ENCODE measurements at regions not wholly inside any gene's neighbourhood (a gene's known extent, or its start where the extent isn't known, plus 50 kb on each side); places are given as distances from the start of the nearest gene placed in this dataset.
"Not testable (repeated sequence)": the region's sequence is repeated elsewhere in the genome, so short reads cannot be mapped to it uniquely, and the experiment has no call there.

DNA sequence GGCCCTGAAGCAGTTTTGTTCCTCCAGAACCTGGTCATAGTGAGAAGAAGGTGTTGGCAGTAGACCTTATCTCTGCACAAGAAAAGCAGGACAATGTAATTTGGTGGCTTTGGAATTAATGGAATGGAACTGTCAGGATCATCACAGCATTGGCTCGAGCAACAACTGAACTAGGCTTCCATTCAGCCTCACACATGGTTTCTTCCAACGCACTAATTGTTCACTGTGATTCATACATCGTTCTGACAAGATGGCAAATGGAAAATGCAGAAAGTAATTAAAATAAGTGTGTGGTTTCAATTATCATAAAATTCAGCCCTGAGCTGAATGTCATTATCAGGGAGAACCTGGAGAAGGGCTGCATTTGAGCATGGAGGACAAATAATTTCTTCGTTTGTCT is 80.6 kb downstream of the MFSD1 start:
- DNase-seq: no peak

DNA sequence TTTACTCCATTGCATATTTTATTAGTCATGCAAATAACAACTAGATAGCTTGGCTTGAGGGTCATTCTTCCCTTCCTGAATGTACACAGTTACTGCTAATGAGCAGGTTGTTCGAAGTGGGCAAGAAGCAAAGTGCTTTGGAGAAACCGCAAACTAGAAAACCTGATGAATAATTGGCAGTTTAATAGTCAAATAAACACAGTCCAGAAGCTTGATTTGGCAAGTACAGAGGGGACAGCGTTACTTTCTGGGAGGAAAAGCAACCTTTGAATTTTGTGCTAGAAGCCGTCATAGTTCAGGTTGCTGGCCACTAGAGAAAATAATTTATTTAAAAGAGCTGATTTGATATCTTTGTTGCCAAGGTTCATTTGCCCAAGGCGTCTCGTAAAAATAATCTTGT is 94.9 kb downstream of the MFSD1 start:
- no peak for DNase-seq

DNA sequence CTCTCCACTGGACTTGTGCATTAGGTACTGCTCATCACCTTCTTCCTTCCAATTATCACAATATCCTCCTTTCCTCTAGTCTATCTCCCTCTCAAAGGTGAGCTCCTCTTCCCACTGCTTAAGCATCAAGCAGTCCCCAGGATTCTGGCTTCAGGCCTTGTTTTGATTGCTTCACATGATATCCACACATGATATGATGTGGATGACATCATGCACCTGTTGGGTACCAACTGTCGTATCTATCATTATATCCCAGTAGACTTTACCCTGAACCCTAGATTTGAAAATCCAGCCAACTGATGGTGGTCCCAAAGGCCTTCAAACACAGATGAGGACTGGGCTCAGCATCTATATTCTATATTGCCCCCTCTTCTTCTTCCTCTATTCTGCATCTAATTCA is 104.9 kb downstream of the MFSD1 start:
- no peak for DNase-seq

DNA sequence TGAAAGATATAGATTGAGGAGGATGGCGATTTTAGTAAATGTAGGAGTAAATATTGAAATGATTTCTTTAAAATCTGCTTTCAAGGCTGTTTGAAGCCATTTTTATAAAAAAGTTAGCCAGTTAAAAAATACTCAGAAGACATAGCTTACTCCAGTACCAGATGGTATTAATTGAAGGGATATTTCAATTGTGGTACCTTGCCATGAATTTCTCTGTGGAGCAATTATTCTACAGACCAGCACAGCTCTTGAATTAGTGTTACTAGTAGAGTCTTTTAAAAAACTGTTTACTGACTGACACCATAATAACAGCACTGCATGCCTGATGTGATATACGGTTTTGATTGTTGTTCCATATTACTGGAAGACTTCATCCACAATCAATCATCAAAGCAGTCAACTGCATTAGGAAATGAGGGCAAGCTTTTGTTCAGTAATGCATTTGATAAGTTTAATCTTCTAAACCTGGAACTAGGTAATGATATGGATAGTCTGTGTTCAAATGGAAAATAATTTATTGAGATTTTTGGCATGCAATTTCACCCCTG is 106.4 kb downstream of the MFSD1 start:
- DNase-seq: no peak

- no peak for DNase-seq
Measured at GRCh38 chr3:158909870-158910269, 108.0 kb downstream of the MFSD1 start.

DNA sequence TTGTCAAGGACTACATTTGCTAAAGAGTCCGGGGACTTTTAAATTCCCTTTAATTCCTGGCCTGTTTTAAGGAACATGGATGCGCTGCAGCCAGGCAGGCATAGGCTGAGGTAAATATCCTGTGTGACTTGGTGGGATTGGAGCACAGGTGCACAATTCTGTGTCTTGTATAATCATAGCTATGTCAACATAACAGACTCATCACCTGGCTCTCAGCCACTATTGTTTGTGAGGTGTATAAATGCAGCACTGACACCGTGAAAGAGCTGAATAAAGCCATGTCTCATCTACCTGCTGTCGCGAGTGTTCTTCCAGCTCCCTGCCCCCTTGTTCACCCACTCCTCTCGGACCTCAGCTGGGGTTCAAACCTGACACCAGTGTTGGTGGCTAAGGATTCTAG is 109.7 kb downstream of the MFSD1 start:
- DNase-seq: peak; percentile 96

GRCh38 chr3:158912188-158912587 is 110.3 kb downstream of the MFSD1 start:
- DNase-seq: peak; percentile 27

DNA sequence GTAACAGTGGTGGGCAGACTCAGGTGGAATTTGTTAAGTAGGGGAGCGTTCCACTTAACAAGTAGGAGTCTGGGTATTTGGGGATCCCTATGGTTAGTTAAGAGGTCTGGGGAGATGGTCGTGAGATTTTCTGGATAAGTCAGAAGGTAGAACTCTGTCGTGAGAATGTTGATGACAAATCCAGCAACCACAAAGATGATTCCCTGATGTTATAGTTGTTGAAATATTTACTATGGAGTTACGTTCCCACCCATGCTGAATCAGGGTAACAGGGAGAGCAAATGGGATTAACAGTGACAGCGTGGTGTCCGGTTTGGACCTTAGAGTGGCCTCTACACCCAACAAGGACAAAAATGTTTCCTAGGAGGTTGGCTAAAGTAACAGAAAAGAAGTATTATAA is 110.8 kb downstream of the MFSD1 start:
- no peak for DNase-seq

- DNase-seq: no peak
Measured at GRCh38 chr3:158916111-158916510, 114.3 kb downstream of the MFSD1 start.

DNA sequence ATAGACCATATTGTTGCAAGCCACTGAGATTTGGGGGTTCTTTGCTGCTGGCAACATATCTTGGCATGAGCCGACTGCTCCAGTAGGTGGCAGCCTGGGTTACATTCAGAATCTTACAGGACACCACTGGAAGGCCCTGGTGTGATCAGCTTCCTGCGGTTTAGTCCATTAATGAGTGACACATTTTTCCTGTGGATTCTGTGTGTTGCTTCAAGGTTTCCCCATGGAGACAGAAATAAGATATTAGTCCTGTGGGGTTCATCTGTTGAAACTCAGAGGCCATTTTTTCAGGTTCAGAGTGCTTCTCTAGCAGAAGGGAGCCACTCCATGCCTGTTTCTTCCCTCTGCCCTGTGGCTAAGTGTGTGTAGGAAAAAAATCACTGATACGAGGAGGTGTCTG is 116.2 kb downstream of the MFSD1 start:
- DNase-seq: peak; percentile 80

- no peak for DNase-seq
Measured at GRCh38 chr3:158918451-158918850, 116.6 kb downstream of the MFSD1 start.

DNA sequence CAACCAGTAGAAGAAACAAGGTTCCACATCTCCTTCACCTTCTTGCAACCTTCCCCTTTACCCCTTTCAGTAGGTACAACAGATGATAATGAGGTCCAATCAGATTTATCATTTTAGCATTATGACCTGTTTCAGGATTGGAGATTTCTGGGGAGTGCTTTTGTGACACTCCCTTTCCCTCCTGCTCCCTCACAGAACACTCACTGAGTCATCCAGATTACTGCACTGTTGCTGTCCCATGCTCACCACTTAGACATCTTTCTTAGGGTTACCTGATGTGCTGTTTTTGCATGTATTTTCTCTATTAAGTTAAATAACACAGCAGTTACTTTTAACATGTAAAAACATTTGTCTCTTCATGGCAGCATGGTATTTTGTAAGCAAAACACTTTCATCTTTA is 118.5 kb downstream of the MFSD1 start:
- DNase-seq: no peak

GRCh38 chr3:158925021-158925420 is 123.2 kb downstream of the MFSD1 start:
- DNase-seq: peak; percentile 78

- DNase-seq: no peak
Measured at GRCh38 chr3:158925828-158926494, 124.1 kb downstream of the MFSD1 start.

DNA sequence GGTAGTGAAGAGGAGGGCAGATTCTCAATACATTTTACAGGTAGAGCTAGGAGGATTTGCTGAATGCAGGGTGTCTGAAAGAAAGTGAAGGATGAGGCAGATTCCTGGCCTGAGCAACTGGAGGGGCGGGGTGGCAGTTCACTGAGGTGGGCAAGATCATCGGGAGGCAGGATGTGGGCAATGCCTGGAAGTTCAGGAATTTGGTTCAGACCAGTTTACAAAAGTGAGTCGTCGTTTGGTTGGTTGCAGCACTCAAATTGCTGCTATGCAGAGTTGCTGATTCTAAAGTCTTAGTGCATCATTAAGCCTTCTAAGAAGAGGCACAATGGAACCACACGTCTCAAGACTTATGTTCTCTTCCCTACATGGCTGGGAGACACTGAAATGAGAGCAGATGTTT is 134.0 kb downstream of the MFSD1 start:
- DNase-seq: no peak

DNA sequence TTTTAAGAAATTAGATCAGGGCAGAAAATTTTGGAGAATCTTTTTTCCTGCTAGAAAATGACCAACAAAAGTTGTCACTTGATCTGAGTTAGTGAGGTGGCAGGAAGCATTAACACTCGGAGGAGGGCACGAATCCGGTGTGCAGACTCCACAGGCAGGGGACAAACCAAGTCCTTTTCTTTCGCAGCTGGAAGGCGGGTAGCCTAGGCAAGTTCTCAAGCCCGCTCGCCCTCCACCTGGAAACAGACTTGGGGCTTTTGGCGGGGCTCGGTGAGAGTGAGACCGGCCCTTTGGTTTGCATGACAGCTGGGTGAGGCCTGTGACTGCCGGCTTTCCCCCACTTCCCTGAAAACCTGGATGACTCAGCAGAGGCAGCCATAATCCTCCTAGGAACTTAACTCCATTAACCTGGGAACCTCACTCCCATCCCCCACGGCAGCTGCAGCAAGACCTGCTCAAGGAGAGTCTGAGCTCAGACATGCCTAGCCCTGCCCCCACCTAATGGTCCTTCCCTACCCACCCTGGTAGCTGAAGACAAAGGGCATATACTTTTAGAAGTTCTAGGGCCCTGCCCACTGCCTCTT is 134.8 kb downstream of the MFSD1 start:
- DNase-seq: no peak

GRCh38 chr3:158950178-158950901 is 148.5 kb downstream of the MFSD1 start:
- DNase-seq: no peak

- DNase-seq: no peak
Measured at GRCh38 chr3:158953131-158953530, 151.3 kb downstream of the MFSD1 start.

DNA sequence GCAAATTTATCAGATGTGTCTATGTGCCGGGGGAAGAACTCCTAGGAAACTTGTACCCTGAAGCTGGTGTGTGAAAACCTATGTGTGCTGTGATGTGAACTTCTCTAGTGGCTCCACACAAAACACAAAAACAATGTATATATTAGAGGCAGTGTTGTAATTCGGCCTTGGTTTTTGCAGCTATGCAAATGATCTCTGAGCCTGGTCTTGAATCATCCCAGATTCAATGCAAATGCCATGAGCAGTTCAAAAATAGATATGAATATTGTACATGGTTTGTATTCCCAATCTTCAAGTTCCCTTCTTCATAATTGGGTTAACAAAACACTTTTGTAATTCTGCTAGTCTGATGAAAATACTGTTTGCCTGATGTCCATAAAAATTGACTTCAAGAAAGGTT is 152.6 kb downstream of the MFSD1 start:
- no peak for DNase-seq

GRCh38 chr3:158957777-158958176 is 155.9 kb downstream of the MFSD1 start:
- DNase-seq: not testable (repeated sequence)

GRCh38 chr3:158958873-158959272 is 157.0 kb downstream of the MFSD1 start:
- DNase-seq: no peak

DNA sequence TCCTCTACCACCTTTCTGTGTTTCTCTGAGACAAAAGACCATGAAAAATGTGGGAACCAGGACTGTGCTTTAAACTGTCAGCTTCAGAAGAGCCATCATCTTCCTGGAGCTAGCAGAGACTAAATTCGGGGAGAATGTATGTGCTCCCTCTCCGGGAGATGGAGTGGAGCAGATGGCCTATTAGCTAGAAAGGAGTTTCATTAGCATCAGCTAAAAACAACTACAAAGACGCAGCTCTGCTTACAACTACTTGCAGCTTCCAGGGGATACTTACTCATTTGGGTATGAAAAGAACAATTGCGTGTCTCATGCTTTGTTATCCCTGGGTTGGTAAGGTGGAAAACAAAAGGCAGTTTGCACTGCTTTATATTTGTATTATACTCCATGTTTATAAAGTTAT is 159.6 kb downstream of the MFSD1 start:
- DNase-seq: no peak

- no peak for DNase-seq
Measured at GRCh38 chr3:158961911-158962310, 160.1 kb downstream of the MFSD1 start.

DNA sequence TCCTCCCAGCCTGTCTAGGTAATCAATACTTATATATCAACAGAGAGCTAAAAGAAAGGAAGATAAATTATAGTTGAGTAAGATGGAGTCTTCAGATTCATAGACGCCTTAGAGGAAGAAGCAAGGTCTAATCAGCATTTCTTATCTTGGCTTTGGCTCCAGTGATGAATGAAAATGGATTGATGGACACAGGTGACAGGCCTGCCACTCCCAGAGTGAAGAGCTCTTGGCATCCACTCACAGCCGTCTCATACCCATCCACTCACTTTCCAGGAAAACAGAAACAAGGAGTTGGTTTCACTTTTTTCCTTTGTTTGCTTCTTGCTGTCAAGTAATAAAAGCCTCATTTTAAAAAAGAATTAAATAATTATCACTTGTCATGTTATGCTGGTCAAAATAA is 168.2 kb downstream of the MFSD1 start:
- DNase-seq: no peak
